ENCODE measurements at regions not wholly inside any gene's neighbourhood (a gene's known extent, or its start where the extent isn't known, plus 50 kb on each side); places are given as distances from the start of the nearest gene placed in this dataset.

GRCh38 chr14:58812050-58812910 lies 174.5 kb downstream of the DACT1 start:
- TF ChIP-seq CTCF (IDR thresholded peaks at IDR 0.05; ENCODE audit: low read depth, low read length, poor library complexity, severe bottlenecking) (no peak), EZH2phosphoT487 (IDR thresholded peaks at IDR 0.05; ENCODE audit: borderline replicate concordance, low read length) (no peak)

Measured in DOHH2 (cell line).